MCF 10A (cell line): ENCODE measurements at regions not wholly inside any gene's neighbourhood (a gene's known extent, or its start where the extent isn't known, plus 50 kb on each side); places are given as distances from the start of the nearest gene placed in this dataset.

ENCODE experiments used
- BruUV-seq: library from RNA; stranded (reverse); fragments of 400-500 nt; replicated peaks from 2 replicates; lab custom pipeline; 2021; lab: Mats Ljungman, UMichigan
- CTCF ChIA-PET: fragments of 300-600 bp; sonication (Branson Sonifier 250); formaldehyde crosslinking; extraction: SDS; loops from one replicate; lab custom pipeline; 2021; ENCODE audit warnings: antibody characterized with exemption, inconsistent platforms; lab: Yijun Ruan, JAX
- POLR2A ChIA-PET: fragments of 300-600, 350-650 bp; sonication (Branson Sonifier 250); formaldehyde crosslinking; extraction: SDS; loops from one replicate; lab custom pipeline; 2020; ENCODE audit warnings: antibody characterized with exemption, inconsistent platforms; lab: Yijun Ruan, JAX
- DNase-seq: peaks from one replicate; pipeline ENCODE4 v3.0.0-alpha.2; 2018; ENCODE audit not compliant: unreplicated experiment
- H3K27ac Mint-ChIP-seq: one replicate; pipeline ENCODE4 v1.8.0; 2022; ENCODE audit warnings: mild to moderate bottlenecking, low read depth, mixed read lengths; ENCODE audit not compliant: unreplicated experiment
- H3K27me3 Mint-ChIP-seq: one replicate; pipeline ENCODE4 v1.8.0; 2022; ENCODE audit warnings: mixed read lengths; ENCODE audit not compliant: insufficient read depth, unreplicated experiment
- H3K36me3 Mint-ChIP-seq: one replicate; pipeline ENCODE4 v1.8.0; 2022; ENCODE audit warnings: mild to moderate bottlenecking, moderate library complexity, mixed read lengths; ENCODE audit not compliant: insufficient read depth, unreplicated experiment
- H3K4me1 Mint-ChIP-seq: one replicate; pipeline ENCODE4 v1.8.0; 2022; ENCODE audit warnings: mixed read lengths; ENCODE audit not compliant: insufficient read depth, unreplicated experiment
- H3K4me3 Mint-ChIP-seq: one replicate; pipeline ENCODE4 v1.8.0; 2022; ENCODE audit warnings: mild to moderate bottlenecking, moderate library complexity, mixed read lengths; ENCODE audit not compliant: unreplicated experiment
- H3K9me3 Mint-ChIP-seq: one replicate; pipeline ENCODE4 v1.8.0; 2022; ENCODE audit warnings: mixed read lengths; ENCODE audit not compliant: unreplicated experiment
- CTCF ChIP-seq: fragments of 200-600 bp; IDR thresholded peaks from one replicate; pipeline ENCODE4 v1.8.0; 2022; ENCODE audit warnings: antibody characterized with exemption, mild to moderate bottlenecking; ENCODE audit not compliant: unreplicated experiment
- intact Hi-C: fragments of 100-400 bp; cut with micrococcal nuclease; formaldehyde crosslinking; loops from 2 replicates; pipeline ENCODE4 v1.14.1; 2022

GRCh38 chr16:86079255-86079885, 180.4 kb downstream of the IRF8 start:
- H3K36me3 Mint-ChIP-seq = no peaks in the 10 kb centered on the region
- no TSS peak for BruUV-seq
- H3K27ac Mint-ChIP-seq = no peak overlapping the region
- H3K4me1 Mint-ChIP-seq = no peaks in the 10 kb centered on the region
- no peak overlapping the region for H3K4me3 Mint-ChIP-seq
- ChIA-PET CTCF (interaction anchor here (0.8 to 14.8 kb wide), 2 partner anchors 200 to 440 kb away, joined by 3 to 249 read pairs; no protein-coding TSS in a partner anchor), POLR2A (no interaction called here)
- H3K27me3 Mint-ChIP-seq = peaks cover 83% of the 10 kb centered on the region
- no peaks in the 10 kb centered on the region for H3K9me3 Mint-ChIP-seq
- no peak for TF ChIP-seq CTCF
- intact Hi-C loops = no loop called here
- DNase-seq = no peak

DNA sequence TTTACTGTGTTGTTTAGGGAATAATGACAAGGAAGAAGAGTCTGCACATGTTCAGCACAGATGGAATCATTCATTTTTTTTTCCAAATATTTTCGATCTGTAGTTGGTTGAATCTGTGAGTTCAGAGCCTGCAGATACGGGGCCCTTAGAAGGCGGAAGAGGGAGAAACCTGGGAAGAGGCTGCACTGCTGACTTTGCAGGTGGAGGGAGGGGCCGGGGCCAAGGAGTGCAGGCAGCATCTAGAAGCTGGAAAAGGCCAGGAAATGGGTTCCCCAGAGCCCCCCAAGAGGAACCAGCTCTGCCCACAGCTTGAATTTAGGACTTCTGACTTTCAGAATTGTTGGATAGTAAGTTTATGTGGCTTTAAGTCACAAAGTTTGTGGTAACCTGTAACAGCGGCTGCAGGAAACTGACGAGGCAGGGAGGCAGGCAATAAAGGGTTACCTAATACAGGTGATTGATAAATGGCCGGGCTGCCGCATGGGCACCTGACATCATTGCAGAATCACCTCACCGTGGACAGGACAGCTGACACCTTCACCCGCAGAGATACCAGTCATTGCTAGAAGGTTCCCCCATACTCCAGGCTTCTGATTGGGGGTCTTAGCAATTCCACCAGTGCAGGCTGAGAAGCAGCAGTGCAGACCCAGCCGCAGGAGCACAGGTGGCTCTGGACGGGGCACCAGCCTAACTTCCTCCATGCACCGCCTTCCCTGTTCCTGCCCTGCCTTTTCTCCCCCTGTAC, 181.3 kb downstream of the IRF8 start:
- H3K27ac Mint-ChIP-seq = no peak overlapping the region
- H3K4me1 Mint-ChIP-seq = no peaks in the 10 kb centered on the region
- no peaks in the 10 kb centered on the region for H3K9me3 Mint-ChIP-seq
- TF ChIP-seq CTCF = no peak
- no peaks in the 10 kb centered on the region for H3K36me3 Mint-ChIP-seq
- intact Hi-C loops = no loop called here
- no TSS peak for BruUV-seq
- CTCF ChIA-PET = interaction anchor here (0.7 kb wide), 1 partner anchor 141 kb away, joined by 4 read pairs; no protein-coding TSS in a partner anchor
- POLR2A ChIA-PET = no interaction called here
- no peak for DNase-seq
- no peak overlapping the region for H3K4me3 Mint-ChIP-seq
- peaks cover 75% of the 10 kb centered on the region for H3K27me3 Mint-ChIP-seq

DNA sequence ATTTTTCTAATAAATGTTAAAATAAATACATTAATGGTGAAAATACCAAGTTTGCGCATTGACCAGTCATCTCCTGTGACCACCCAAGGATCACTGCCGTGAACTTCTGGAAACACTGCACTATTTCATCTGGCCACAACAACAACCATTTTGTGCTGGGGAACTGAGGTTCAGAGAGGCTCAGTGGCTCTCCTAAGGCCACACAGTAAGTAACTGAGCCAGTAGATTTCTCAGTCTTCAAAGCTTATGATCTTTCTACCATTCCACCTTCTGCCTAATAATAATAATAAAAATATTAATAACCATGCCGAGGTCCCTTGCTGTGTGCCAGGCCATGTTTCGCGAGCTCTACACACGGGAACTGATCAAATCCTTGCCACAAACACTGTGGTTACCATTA, 182.0 kb downstream of the IRF8 start:
- no peaks in the 10 kb centered on the region for H3K36me3 Mint-ChIP-seq
- no peak for DNase-seq
- BruUV-seq = no TSS peak
- no peaks in the 10 kb centered on the region for H3K4me1 Mint-ChIP-seq
- intact Hi-C loops = no loop called here
- ChIA-PET POLR2A (no interaction called here), CTCF (interaction anchor here (0.6 kb wide), 1 partner anchor 982 kb away, joined by 4 read pairs; no protein-coding TSS in a partner anchor)
- no peak for TF ChIP-seq CTCF
- H3K4me3 Mint-ChIP-seq = no peak overlapping the region
- H3K27ac Mint-ChIP-seq = no peak overlapping the region
- no peaks in the 10 kb centered on the region for H3K9me3 Mint-ChIP-seq
- H3K27me3 Mint-ChIP-seq = peaks cover 71% of the 10 kb centered on the region

- no peaks in the 10 kb centered on the region for H3K9me3 Mint-ChIP-seq
- peaks cover 75% of the 10 kb centered on the region for H3K27me3 Mint-ChIP-seq
These were observed 183.6 kb downstream of the IRF8 start for GRCh38 chr16:86082418-86083030.

More at GRCh38 chr16:86082418-86083030, 183.6 kb downstream of the IRF8 start:
- H3K27ac Mint-ChIP-seq = no peak overlapping the region
- no peak for TF ChIP-seq CTCF
- intact Hi-C loops = no loop called here
- H3K4me1 Mint-ChIP-seq = no peaks in the 10 kb centered on the region
- no peak for DNase-seq
- H3K36me3 Mint-ChIP-seq = no peaks in the 10 kb centered on the region
- no peak overlapping the region for H3K4me3 Mint-ChIP-seq
- ChIA-PET POLR2A (interaction anchor here (0.5 kb wide), 1 partner anchor 19 kb away, joined by 3 read pairs; no protein-coding TSS in a partner anchor), CTCF (interaction anchor here (0.5 to 1.3 kb wide), 4 partner anchors 9 to 571 kb away, joined by 3 to 7 read pairs (median 5); no protein-coding TSS in a partner anchor)
- BruUV-seq = no TSS peak
